ENCODE measurements at regions not wholly inside any gene's neighbourhood (a gene's known extent, or its start where the extent isn't known, plus 50 kb on each side); places are given as distances from the start of the nearest gene placed in this dataset.

DNA sequence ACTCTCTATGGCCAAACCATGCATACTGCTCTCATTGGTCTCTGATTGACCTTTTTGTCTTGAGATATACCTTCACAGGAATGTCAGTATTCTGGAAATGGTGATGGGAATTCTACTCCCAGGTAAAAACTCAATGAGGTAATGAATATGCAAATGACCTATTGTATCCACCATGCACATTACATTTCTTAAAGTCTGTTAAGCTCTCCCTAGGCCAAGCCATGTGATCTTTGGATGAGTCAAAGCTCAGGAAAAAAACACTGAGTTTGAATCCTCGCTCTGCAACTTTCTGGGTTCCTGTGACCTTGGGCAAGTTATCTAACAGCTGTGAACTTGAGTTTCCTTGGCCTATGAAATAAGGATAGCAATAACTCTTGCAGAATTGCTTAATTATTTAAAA is 175.4 kb downstream of the PPP1R2C start:
- Histone ChIP-seq H3K36me3 (replicated peaks) (no peaks in the 10 kb centered on the region), H3K27ac (no peak overlapping the region), H3K27me3 (replicated peaks) (no peaks in the 10 kb centered on the region), H3K4me3 (ENCODE audit: low read depth, low read length) (no peak overlapping the region)
- TF ChIP-seq, protein P1, sequence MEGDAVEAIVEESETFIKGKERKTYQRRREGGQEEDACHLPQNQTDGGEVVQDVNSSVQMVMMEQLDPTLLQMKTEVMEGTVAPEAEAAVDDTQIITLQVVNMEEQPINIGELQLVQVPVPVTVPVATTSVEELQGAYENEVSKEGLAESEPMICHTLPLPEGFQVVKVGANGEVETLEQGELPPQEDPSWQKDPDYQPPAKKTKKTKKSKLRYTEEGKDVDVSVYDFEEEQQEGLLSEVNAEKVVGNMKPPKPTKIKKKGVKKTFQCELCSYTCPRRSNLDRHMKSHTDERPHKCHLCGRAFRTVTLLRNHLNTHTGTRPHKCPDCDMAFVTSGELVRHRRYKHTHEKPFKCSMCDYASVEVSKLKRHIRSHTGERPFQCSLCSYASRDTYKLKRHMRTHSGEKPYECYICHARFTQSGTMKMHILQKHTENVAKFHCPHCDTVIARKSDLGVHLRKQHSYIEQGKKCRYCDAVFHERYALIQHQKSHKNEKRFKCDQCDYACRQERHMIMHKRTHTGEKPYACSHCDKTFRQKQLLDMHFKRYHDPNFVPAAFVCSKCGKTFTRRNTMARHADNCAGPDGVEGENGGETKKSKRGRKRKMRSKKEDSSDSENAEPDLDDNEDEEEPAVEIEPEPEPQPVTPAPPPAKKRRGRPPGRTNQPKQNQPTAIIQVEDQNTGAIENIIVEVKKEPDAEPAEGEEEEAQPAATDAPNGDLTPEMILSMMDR (IDR thresholded peaks at IDR 0.05; ENCODE audit: low read depth, low read length, missing control alignments) = no peak
- in situ Hi-C loops (cut with HindIII; ENCODE audit: low pct_ligation_motif_present, low sequenced_read_pairs) = no loop called here
- no peak for DNase-seq

DNA sequence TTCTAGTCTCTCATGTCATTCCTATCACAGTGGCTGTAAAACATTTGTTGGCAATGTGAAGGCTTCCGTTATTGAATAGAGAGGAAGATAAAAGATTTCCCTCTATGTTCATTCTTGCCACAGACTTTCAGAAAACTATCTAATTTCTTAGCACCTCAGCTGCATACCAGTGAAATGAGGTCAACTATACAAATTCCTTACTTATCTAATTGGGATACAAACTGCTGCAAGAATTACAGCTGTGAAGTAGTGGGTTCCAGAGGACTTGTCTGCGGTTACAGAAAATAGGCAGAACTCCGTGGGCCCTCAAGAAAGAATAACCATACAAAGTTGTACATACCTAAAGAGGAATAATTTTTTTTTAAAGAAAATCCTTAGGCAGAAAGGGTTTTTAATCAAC is 175.8 kb downstream of the PPP1R2C start:
- no peaks in the 10 kb centered on the region for H3K27me3 ChIP-seq (replicated peaks)
- no peak overlapping the region for H3K27ac ChIP-seq
- no peak overlapping the region for H3K4me3 ChIP-seq (ENCODE audit: low read depth, low read length)
- no peaks in the 10 kb centered on the region for H3K36me3 ChIP-seq (replicated peaks)
- TF ChIP-seq, protein P1 (IDR thresholded peaks at IDR 0.05; ENCODE audit: low read depth, low read length, missing control alignments) = no peak
- no peak for DNase-seq
- in situ Hi-C loops (cut with HindIII; ENCODE audit: low pct_ligation_motif_present, low sequenced_read_pairs) = no loop called here

DNA sequence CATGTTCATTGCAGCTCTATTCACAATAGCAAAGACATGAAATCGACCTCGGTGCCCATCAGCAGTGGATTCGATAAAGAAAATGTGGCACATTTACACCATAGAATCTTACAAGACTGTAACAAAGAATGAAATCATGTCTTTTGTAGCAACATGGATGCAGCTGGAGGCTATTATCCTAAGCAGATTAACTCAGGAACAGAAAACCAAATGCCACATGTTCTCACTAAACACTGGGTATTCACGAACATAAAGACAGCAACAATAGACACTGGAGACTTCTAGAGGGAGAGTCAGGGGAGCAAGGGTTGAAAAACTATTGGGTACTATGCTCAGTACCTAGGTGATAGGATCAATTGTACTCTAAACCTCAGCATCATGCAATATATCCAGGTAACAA is 180.5 kb downstream of the PPP1R2C start:
- Histone ChIP-seq H3K36me3 (replicated peaks) (no peaks in the 10 kb centered on the region), H3K4me3 (ENCODE audit: low read depth, low read length) (no peak overlapping the region), H3K27ac (no peak overlapping the region), H3K27me3 (replicated peaks) (no peaks in the 10 kb centered on the region)
- TF ChIP-seq, protein P1 (IDR thresholded peaks at IDR 0.05; ENCODE audit: low read depth, low read length, missing control alignments) = no peak
- in situ Hi-C loops (cut with HindIII; ENCODE audit: low pct_ligation_motif_present, low sequenced_read_pairs) = no loop called here
- DNase-seq = no peak

DNA sequence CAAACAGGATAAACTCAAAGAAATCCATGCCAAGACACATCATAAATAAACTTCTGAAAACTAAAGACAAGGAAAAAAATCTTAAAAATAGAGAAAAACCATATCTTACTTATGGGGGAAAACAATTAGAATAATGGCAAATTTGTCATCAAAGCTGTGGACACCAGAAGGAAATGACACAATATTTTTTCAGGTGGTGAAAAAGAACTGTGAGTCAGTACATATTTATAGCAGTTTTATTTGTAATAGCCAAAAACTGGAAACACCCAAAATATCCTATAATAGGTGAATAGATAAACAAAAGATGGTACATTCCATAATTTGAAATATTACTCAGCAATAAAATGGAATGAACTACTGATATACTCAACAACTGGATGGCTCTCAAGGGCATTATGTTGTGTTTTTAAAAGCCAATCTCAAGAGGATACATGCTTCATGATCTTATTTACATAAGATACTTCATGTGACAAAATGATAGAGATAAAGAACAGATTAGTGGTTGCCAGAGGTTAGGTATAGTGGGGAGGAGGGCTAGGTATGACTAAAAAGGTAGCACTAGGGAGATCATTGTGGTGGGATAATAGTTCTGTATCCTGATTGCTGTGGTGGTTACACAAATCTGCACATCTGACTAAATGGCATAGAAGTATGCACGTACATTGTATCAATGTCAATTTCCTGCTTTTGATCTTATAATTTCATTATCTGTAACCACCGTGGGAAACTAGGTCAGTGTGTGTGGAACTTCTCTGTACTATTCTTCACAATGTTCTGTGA is 191.9 kb downstream of the PPP1R2C start:
- in situ Hi-C loops (cut with HindIII; ENCODE audit: low pct_ligation_motif_present, low sequenced_read_pairs) = no loop called here
- no peak for DNase-seq
- Histone ChIP-seq H3K36me3 (replicated peaks) (no peaks in the 10 kb centered on the region), H3K27ac (no peak overlapping the region), H3K4me3 (ENCODE audit: low read depth, low read length) (no peak overlapping the region), H3K27me3 (replicated peaks) (no peaks in the 10 kb centered on the region)
- TF ChIP-seq, protein P1 (IDR thresholded peaks at IDR 0.05; ENCODE audit: low read depth, low read length, missing control alignments) = no peak

DNA sequence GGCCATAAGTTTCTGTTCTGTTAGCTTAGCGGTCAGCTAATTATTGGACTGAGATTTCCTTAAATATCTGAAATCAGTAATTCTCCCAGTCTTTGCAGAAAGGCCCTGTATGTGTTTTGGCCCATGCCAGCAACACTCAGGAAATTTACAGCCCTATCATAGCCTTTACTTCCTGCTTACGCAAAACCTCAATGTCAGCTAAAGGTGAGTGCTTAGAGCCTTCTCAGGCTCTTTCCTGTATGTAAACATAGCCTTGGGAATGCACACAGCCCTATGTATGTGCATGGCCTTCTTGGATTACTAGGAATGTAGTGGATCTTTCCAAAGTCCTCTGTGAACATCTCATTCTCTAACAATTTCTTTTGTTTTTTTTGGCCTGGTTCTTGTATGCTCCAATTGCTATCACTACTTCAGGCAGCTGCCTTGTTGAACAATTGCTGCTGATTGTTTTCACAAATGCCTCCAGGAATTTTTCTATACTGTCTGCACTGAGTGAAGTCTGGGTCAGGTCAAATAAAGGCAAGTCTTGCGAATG is 200.0 kb downstream of the PPP1R2C start:
- H3K27ac ChIP-seq = peak overlapping the region; percentile 39
- H3K36me3 ChIP-seq (replicated peaks) = no peaks in the 10 kb centered on the region
- DNase-seq = peak; percentile 47
- no peak overlapping the region for H3K4me3 ChIP-seq (ENCODE audit: low read depth, low read length)
- H3K27me3 ChIP-seq (replicated peaks) = no peaks in the 10 kb centered on the region
- TF ChIP-seq, protein P1 (IDR thresholded peaks at IDR 0.05; ENCODE audit: low read depth, low read length, missing control alignments) = no peak
- in situ Hi-C loops (cut with HindIII; ENCODE audit: low pct_ligation_motif_present, low sequenced_read_pairs) = no loop called here
